SHP77 (cell line): ENCODE measurements at regions not wholly inside any gene's neighbourhood (a gene's known extent, or its start where the extent isn't known, plus 50 kb on each side); places are given as distances from the start of the nearest gene placed in this dataset.

ENCODE experiments used
- DNase-seq, 2 experiments: peaks; one replicate each; lab custom pipeline; 2025; lab: John Stamatoyannopoulos, UW

GRCh38 chr7:17130281-17131059 is 168.0 kb upstream of the AHR start:
- peak; percentile 50 to 60 for DNase-seq

- DNase-seq = no peak
Observed at GRCh38 chr7:17131060-17131345, 167.4 kb upstream of the AHR start.

GRCh38 chr7:17131983-17132655 is 166.3 kb upstream of the AHR start:
- DNase-seq = no peak

- DNase-seq = peak; percentile 49 to 59
Observed at GRCh38 chr7:17132726-17133125, 165.7 kb upstream of the AHR start.

- DNase-seq = no peak
Observed at GRCh38 chr7:17133977-17134376, 164.5 kb upstream of the AHR start.

- DNase-seq = no peak
Observed at GRCh38 chr7:17134786-17135185, 163.7 kb upstream of the AHR start.

- no peak for DNase-seq
Observed at GRCh38 chr7:17136126-17136525, 162.3 kb upstream of the AHR start.

GRCh38 chr7:17139081-17139480 is 159.4 kb upstream of the AHR start:
- DNase-seq = no peak

GRCh38 chr7:17140406-17140805 is 158.0 kb upstream of the AHR start:
- DNase-seq = no peak

GRCh38 chr7:17142831-17143541 is 155.5 kb upstream of the AHR start:
- no peak for DNase-seq

GRCh38 chr7:17144322-17144721 is 154.1 kb upstream of the AHR start:
- DNase-seq = no peak

GRCh38 chr7:17146621-17147020 is 151.8 kb upstream of the AHR start:
- no peak for DNase-seq

GRCh38 chr7:17147409-17147808 is 151.0 kb upstream of the AHR start:
- no peak for DNase-seq

GRCh38 chr7:17150018-17150417 is 148.4 kb upstream of the AHR start:
- no peak for DNase-seq

- no peak for DNase-seq
Observed at GRCh38 chr7:17152721-17153120, 145.7 kb upstream of the AHR start.

GRCh38 chr7:17153536-17153935 is 144.9 kb upstream of the AHR start:
- no peak for DNase-seq

GRCh38 chr7:17155529-17155928 is 142.9 kb upstream of the AHR start:
- no peak for DNase-seq

GRCh38 chr7:17158261-17158660 is 140.2 kb upstream of the AHR start:
- no peak for DNase-seq

GRCh38 chr7:17159500-17160037 is 138.9 kb upstream of the AHR start:
- no peak for DNase-seq

GRCh38 chr7:17166824-17167379 is 131.6 kb upstream of the AHR start:
- no peak for DNase-seq

- DNase-seq = no peak
Observed at GRCh38 chr7:17168416-17168815, 130.0 kb upstream of the AHR start.

- DNase-seq = no peak
Observed at GRCh38 chr7:17171427-17171826, 127.0 kb upstream of the AHR start.
